GM13977 (cell line): ENCODE measurements at regions not wholly inside any gene's neighbourhood (a gene's known extent, or its start where the extent isn't known, plus 50 kb on each side); places are given as distances from the start of the nearest gene placed in this dataset.

Source experiments
- DNase-seq: peaks from one replicate; pipeline ENCODE4 v3.0.0; 2012; ENCODE audit warnings: low spot score
- in situ Hi-C: fragments of 300-500 bp; cut with MboI; formaldehyde crosslinking; loops from one replicate; pipeline ENCODE4 v1.12.0; 2022; ENCODE audit warnings: low sequenced_read_pairs, low pct_unique_long_range_greater_than_20kb, mixed read lengths, inconsistent platforms; ENCODE audit not compliant: unreplicated experiment
- TF ChIP-seq, protein P1 (sequence below): IDR thresholded peaks from 2 replicates; pipeline ENCODE4 v1.5.1; 2012; ENCODE audit warnings: mild to moderate bottlenecking, control low read depth; ENCODE audit not compliant: insufficient read depth; ENCODE audit errors: extremely low read depth, missing control alignments

DNA sequence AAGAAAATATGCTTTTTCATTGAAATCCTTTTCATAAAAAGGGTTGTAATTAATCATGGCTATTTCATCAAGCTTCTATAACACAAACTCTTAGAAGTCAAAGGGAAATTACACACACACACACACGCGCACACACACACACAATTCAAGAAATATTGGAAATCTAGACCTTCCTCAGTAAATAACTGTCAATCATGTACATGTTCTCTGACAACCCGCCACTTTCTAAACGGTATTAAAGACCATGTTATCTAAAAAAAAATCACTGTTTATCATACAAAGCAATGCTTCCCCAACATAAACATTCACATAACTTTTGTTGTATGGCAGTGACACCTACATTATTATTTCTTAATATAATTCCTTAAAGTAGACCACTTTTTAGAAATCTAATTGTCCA, 132.2 kb downstream of the EFNB2 start:
- in situ Hi-C loops: no loop called here
- DNase-seq: no peak
- TF ChIP-seq, protein P1, sequence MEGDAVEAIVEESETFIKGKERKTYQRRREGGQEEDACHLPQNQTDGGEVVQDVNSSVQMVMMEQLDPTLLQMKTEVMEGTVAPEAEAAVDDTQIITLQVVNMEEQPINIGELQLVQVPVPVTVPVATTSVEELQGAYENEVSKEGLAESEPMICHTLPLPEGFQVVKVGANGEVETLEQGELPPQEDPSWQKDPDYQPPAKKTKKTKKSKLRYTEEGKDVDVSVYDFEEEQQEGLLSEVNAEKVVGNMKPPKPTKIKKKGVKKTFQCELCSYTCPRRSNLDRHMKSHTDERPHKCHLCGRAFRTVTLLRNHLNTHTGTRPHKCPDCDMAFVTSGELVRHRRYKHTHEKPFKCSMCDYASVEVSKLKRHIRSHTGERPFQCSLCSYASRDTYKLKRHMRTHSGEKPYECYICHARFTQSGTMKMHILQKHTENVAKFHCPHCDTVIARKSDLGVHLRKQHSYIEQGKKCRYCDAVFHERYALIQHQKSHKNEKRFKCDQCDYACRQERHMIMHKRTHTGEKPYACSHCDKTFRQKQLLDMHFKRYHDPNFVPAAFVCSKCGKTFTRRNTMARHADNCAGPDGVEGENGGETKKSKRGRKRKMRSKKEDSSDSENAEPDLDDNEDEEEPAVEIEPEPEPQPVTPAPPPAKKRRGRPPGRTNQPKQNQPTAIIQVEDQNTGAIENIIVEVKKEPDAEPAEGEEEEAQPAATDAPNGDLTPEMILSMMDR: no peak

- in situ Hi-C loops: no loop called here
- TF ChIP-seq, protein P1: no peak
- DNase-seq: no peak
These were observed 132.6 kb downstream of the EFNB2 start for GRCh38 chr13:106402866-106403265.

- in situ Hi-C loops: no loop called here
- no peak for DNase-seq
- TF ChIP-seq, protein P1: no peak
These were observed 134.4 kb downstream of the EFNB2 start for GRCh38 chr13:106401081-106401480.

- in situ Hi-C loops: no loop called here
- TF ChIP-seq, protein P1: no peak
- no peak for DNase-seq
These were observed 135.2 kb downstream of the EFNB2 start for GRCh38 chr13:106400289-106400688.

DNA sequence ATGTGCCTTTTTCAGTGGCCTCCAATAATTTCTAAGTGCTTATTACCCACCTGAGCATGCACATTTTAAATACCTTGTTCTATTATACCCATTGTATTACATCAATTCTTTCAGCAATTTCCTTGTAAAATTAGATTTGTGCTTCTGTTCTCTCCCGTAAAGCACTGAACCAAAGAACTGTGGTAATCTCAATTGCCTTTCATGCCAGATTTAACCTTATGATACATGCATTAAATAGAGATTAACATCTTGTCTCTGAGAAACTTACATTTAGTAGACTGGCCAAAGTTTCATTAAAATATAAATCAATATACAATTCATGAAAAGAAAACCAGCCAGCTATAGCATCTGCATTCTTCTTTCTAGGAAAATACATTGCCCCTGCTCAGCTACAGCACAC, 137.2 kb downstream of the EFNB2 start:
- TF ChIP-seq, protein P1: no peak
- no peak for DNase-seq
- in situ Hi-C loops: no loop called here

DNA sequence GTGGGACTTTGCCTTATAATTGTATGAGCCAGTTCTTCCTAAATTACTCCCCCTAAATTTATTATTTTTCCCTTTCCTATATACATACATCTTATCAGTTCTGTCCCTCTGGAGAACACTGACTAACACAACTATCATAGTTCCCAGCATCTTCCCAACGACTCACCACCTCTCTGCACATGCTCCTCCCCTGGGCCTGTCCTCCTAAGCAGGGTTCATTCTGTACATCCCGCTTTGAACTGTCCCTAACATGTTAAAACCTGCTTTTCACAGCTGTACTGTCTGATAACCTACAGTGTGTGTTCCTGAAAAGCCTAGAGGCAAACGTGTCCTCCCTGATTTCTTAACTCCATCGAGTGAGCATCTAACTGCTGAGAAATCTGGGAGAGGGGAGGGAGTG, 141.7 kb downstream of the EFNB2 start:
- TF ChIP-seq, protein P1: no peak
- in situ Hi-C loops: no loop called here
- DNase-seq: no peak

GRCh38 chr13:106391681-106392080, 143.8 kb downstream of the EFNB2 start:
- TF ChIP-seq, protein P1: no peak
- in situ Hi-C loops: no loop called here
- DNase-seq: no peak
